ENCODE measurements at regions not wholly inside any gene's neighbourhood (a gene's known extent, or its start where the extent isn't known, plus 50 kb on each side); places are given as distances from the start of the nearest gene placed in this dataset.

GRCh38 chr2:2787301-2787907, 456.3 kb upstream of the MYT1L start:
- H3K9me3 ChIP-seq (ENCODE audit: low read depth) = no peaks in the 10 kb centered on the region
- no peak overlapping the region for H3K4me3 ChIP-seq
- TF ChIP-seq CTCF (IDR thresholded peaks at IDR 0.05; ENCODE audit: poor library complexity) (no peak), EZH2 (IDR thresholded peaks at IDR 0.05; ENCODE audit: borderline replicate concordance) (no peak), EZH2phosphoT487 (IDR thresholded peaks at IDR 0.05; ENCODE audit: low read depth, severe bottlenecking, unreplicated experiment) (no peak)
- no peaks in the 10 kb centered on the region for H3K4me1 ChIP-seq (ENCODE audit: insufficient read depth)
- H3K27ac ChIP-seq = no peak overlapping the region
- no peaks in the 10 kb centered on the region for H3K79me2 ChIP-seq
- H3K9me2 ChIP-seq (replicated peaks; ENCODE audit: insufficient read depth) = no peaks in the 10 kb centered on the region
- H4K20me1 ChIP-seq (ENCODE audit: insufficient read depth, poor library complexity, severe bottlenecking) = no peaks in the 10 kb centered on the region
- DNase-seq (ENCODE audit: low spot score) = no peak
- H2AFZ ChIP-seq = no peak overlapping the region
- H3K4me2 ChIP-seq = no peak overlapping the region
- H3K27me3 ChIP-seq = no peaks in the 10 kb centered on the region
- no peaks in the 10 kb centered on the region for H3K36me3 ChIP-seq (replicated peaks; ENCODE audit: insufficient read depth, low read depth)
- WGBS (ENCODE audit: low lambda C conversion rate, missing lambda C conversion rate) = 55% methylated on average over 19 of the region's 19 CpGs

- Histone ChIP-seq H3K79me2 (no peaks in the 10 kb centered on the region), H3K27me3 (no peaks in the 10 kb centered on the region), H3K4me1 (ENCODE audit: insufficient read depth) (no peaks in the 10 kb centered on the region), H3K4me3 (no peak overlapping the region), H3K27ac (no peak overlapping the region), H4K20me1 (ENCODE audit: insufficient read depth, poor library complexity, severe bottlenecking) (no peaks in the 10 kb centered on the region), H3K9me2 (replicated peaks; ENCODE audit: insufficient read depth) (no peaks in the 10 kb centered on the region), H3K36me3 (replicated peaks; ENCODE audit: insufficient read depth, low read depth) (no peaks in the 10 kb centered on the region), H3K9me3 (ENCODE audit: low read depth) (no peaks in the 10 kb centered on the region), H2AFZ (no peak overlapping the region), H3K4me2 (no peak overlapping the region)
- WGBS (ENCODE audit: low lambda C conversion rate, missing lambda C conversion rate) = 88% methylated on average over 9 of the region's 9 CpGs
- TF ChIP-seq CTCF (IDR thresholded peaks at IDR 0.05; ENCODE audit: poor library complexity) (no peak), EZH2phosphoT487 (IDR thresholded peaks at IDR 0.05; ENCODE audit: low read depth, severe bottlenecking, unreplicated experiment) (no peak), EZH2 (IDR thresholded peaks at IDR 0.05; ENCODE audit: borderline replicate concordance) (no peak)
- DNase-seq (ENCODE audit: low spot score) = no peak
Measured at GRCh38 chr2:2782007-2782406, 450.9 kb upstream of the MYT1L start.

GRCh38 chr2:2779727-2780126, 448.7 kb upstream of the MYT1L start:
- DNase-seq (ENCODE audit: low spot score) = no peak
- H2AFZ ChIP-seq = no peak overlapping the region
- no peaks in the 10 kb centered on the region for H3K9me2 ChIP-seq (replicated peaks; ENCODE audit: insufficient read depth)
- no peaks in the 10 kb centered on the region for H4K20me1 ChIP-seq (ENCODE audit: insufficient read depth, poor library complexity, severe bottlenecking)
- no peaks in the 10 kb centered on the region for H3K36me3 ChIP-seq (replicated peaks; ENCODE audit: insufficient read depth, low read depth)
- H3K27ac ChIP-seq = no peak overlapping the region
- TF ChIP-seq EZH2 (IDR thresholded peaks at IDR 0.05; ENCODE audit: borderline replicate concordance) = no peak
- no peak for TF ChIP-seq CTCF (IDR thresholded peaks at IDR 0.05; ENCODE audit: poor library complexity)
- no peak for TF ChIP-seq EZH2phosphoT487 (IDR thresholded peaks at IDR 0.05; ENCODE audit: low read depth, severe bottlenecking, unreplicated experiment)
- H3K4me1 ChIP-seq (ENCODE audit: insufficient read depth) = no peaks in the 10 kb centered on the region
- no peak overlapping the region for H3K4me2 ChIP-seq
- WGBS (ENCODE audit: low lambda C conversion rate, missing lambda C conversion rate) = 60% methylated on average over 3 of the region's 3 CpGs
- H3K9me3 ChIP-seq (ENCODE audit: low read depth) = no peaks in the 10 kb centered on the region
- H3K27me3 ChIP-seq = no peaks in the 10 kb centered on the region
- no peak overlapping the region for H3K4me3 ChIP-seq
- H3K79me2 ChIP-seq = no peaks in the 10 kb centered on the region
